Thoracic aorta (tissue), 2 donors: ENCODE measurements at regions not wholly inside any gene's neighbourhood (a gene's known extent, or its start where the extent isn't known, plus 50 kb on each side); places are given as distances from the start of the nearest gene placed in this dataset.

Experiments
- ATAC-seq: fragments of 150-250 bp; one replicate; pipeline ENCODE4 v1.8.0; 2017; ENCODE audit warnings: low read depth; ENCODE audit not compliant: insufficient number of reproducible peaks, low FRiP score
- DNase-seq: peaks from one replicate; pipeline ENCODE4 v3.0.0-alpha.2; 2020; ENCODE audit warnings: low spot score
- H3K27ac ChIP-seq, 2 donors: fragments of 200-600 bp; sonication (generic); 1 replicate in 1 of 2; 2 replicates in 1 of 2; pipeline ENCODE4 v1.5.1; 2016; ENCODE audit warnings: mild to moderate bottlenecking in 2 of 2, moderate library complexity in 2 of 2
- H3K27me3 ChIP-seq: fragments of 200-600 bp; sonication (generic); replicated peaks from 2 replicates; pipeline ENCODE4 v1.6.0; 2016; ENCODE audit warnings: mild to moderate bottlenecking; ENCODE audit not compliant: insufficient read depth
- H3K36me3 ChIP-seq: fragments of 200-600 bp; sonication (generic); one replicate; pipeline ENCODE4 v1.5.1; 2016
- H3K4me1 ChIP-seq, 2 donors: fragments of 200-600 bp; sonication (generic); 1 replicate in 1 of 2; 2 replicates in 1 of 2; pipeline versions ENCODE4 v1.5.1 to v1.6.0; 2016; ENCODE audit warnings: low read depth in 2 of 2, mild to moderate bottlenecking in 1 of 2; ENCODE audit not compliant: control insufficient read depth in 1 of 2
- H3K4me3 ChIP-seq: fragments of 200-600 bp; sonication (generic); 2 replicates; pipeline ENCODE4 v1.5.1; 2016; ENCODE audit warnings: mild to moderate bottlenecking
- H3K9me3 ChIP-seq: fragments of 200-600 bp; sonication (generic); 2 replicates; pipeline ENCODE4 v1.5.1; 2016
- TF ChIP-seq, protein P1 (sequence below): fragments of 200-600 bp; sonication (generic); IDR thresholded peaks from one replicate; pipeline ENCODE4 v1.5.1; 2019; ENCODE audit warnings: antibody characterized with exemption

DNA sequence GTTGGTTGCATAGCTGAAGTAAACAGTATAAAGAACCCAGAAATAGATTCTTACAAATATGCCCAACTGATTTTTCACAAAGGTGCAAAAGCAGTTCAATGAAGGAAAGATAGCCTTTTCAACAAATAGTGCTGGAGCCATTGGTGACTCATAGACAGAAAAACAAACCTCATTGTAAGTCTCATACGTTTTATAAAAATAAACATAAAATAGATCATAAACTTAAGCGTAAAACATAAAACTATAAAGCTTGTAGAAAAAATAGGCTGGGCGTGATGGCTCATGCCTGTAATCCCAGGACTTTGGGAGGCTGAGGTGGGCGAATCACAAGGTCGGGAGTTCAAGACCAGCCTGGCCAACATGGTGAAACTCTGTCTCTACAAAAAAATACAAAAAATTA lies 318.8 kb upstream of the IGFBP3 start:
- H3K9me3 ChIP-seq: no peaks in the 10 kb centered on the region
- H3K4me3 ChIP-seq: no peak overlapping the region
- H3K36me3 ChIP-seq: no peaks in the 10 kb centered on the region
- H3K27ac ChIP-seq: no peak overlapping the region
- TF ChIP-seq, protein P1, sequence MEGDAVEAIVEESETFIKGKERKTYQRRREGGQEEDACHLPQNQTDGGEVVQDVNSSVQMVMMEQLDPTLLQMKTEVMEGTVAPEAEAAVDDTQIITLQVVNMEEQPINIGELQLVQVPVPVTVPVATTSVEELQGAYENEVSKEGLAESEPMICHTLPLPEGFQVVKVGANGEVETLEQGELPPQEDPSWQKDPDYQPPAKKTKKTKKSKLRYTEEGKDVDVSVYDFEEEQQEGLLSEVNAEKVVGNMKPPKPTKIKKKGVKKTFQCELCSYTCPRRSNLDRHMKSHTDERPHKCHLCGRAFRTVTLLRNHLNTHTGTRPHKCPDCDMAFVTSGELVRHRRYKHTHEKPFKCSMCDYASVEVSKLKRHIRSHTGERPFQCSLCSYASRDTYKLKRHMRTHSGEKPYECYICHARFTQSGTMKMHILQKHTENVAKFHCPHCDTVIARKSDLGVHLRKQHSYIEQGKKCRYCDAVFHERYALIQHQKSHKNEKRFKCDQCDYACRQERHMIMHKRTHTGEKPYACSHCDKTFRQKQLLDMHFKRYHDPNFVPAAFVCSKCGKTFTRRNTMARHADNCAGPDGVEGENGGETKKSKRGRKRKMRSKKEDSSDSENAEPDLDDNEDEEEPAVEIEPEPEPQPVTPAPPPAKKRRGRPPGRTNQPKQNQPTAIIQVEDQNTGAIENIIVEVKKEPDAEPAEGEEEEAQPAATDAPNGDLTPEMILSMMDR: no peak
- H3K27me3 ChIP-seq: no peaks in the 10 kb centered on the region
- DNase-seq (no peak), ATAC-seq (no peak)
- no peaks in the 10 kb centered on the region for H3K4me1 ChIP-seq

DNA sequence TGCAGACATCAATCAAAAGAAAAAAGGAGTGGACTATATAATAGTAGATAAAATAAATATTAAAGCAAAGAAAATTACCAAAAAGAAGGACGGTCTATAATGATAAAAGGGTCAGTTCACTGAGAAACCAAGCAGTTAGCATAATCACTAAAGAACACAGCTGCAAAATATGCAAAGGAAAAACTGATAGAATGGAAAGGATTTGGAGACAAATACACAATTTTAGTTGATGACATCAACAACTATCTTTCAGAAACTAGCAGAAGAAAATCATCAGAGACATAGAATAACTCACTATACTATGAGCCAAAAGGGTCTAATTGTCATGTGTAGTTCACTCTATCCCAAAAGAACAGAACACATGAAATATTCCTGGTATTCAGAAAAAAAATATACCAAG lies 316.4 kb upstream of the IGFBP3 start:
- no peak for DNase-seq
- no peaks in the 10 kb centered on the region for H3K9me3 ChIP-seq
- no peak for ATAC-seq
- TF ChIP-seq, protein P1: no peak
- no peaks in the 10 kb centered on the region for H3K36me3 ChIP-seq
- no peaks in the 10 kb centered on the region for H3K4me1 ChIP-seq
- no peak overlapping the region for H3K4me3 ChIP-seq
- H3K27ac ChIP-seq: no peak overlapping the region
- no peaks in the 10 kb centered on the region for H3K27me3 ChIP-seq

DNA sequence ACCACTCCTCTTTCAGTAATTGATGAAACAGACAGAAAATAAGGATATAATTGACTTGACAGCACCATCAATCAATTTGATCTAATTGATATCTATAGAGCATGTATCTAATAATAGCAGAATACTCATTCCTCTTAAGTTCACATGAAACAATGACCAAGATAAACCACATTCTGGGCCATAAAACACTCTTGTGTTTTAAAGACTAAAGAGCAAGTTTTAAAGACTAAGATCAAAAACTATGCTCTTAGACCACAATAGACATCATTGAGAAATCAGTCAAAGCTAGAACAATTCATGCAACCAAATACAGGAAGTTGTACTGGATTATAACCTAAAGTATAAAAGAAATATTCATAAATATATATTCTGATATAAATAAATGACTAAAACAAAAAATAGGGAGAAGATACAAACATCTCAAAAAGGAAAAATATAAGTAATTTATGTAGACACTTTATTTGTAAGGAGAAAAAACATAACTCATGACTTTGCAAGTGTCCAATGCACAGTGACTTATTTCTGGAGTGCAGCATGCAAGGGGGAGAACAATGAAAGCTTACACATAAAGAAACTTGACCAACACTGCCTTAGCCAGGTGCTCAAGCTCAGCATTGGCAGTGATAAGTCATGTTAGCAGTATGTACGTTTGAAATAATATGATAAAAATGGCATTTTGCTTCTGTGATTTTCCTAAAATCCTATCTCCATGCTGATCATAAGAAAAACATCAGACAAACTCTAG lies 312.7 kb upstream of the IGFBP3 start:
- DNase-seq: no peak
- Histone ChIP-seq H3K4me3 (no peak overlapping the region), H3K27ac (no peak overlapping the region), H3K4me1 (no peaks in the 10 kb centered on the region), H3K9me3 (no peaks in the 10 kb centered on the region), H3K27me3 (no peaks in the 10 kb centered on the region), H3K36me3 (no peaks in the 10 kb centered on the region)
- no peak for ATAC-seq
- TF ChIP-seq, protein P1: no peak

DNA sequence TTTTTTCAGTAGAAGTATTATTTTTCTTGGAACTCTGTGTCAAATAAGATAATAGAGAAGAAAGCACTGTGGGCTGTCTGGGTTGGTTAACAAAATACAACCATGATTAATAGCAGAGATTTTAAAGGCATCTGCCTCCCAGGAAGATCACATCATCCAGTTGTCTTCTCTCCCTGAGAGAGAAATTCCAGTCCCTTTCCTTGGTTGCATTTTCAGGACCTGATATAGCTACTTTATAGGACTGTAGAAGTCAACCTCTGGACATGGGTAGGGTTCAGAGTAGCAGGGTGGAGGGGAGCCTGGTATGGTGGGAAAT lies 309.9 kb upstream of the IGFBP3 start:
- H3K27me3 ChIP-seq: no peaks in the 10 kb centered on the region
- no peaks in the 10 kb centered on the region for H3K36me3 ChIP-seq
- ATAC-seq (no peak), DNase-seq (no peak)
- H3K9me3 ChIP-seq: no peaks in the 10 kb centered on the region
- H3K4me3 ChIP-seq: no peak overlapping the region
- no peak overlapping the region for H3K27ac ChIP-seq
- no peaks in the 10 kb centered on the region for H3K4me1 ChIP-seq
- TF ChIP-seq, protein P1: no peak

DNA sequence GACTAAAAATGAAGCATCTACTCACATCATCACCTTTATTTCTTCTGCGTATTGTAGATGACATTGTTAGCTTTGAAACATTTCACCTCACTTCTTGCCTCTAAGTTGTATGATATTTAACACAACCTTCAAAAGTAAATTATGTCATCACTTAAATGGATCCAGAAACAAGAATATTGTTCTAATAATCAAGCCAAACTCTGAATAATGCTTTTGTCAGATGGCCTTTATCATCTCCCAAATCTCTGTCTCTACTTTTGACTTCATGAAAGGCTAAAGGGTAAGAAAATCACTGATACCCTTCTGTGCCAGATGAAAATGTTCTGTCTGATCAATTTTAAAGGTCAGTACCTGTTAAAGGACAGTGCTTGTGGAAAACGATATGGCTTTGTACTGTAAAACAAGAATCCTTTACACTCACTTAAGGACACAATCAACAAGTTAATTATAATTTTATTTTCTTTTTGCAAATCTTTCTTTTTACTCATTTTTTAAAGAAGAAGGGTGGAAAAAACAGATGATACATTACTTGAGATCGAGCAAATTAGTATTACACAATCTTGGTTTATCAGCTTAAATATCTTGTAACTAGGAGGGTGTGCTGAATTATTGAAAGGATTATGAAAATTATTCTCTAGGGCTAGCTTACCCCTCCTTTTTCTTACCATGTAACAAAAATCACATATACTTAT lies 309.4 kb upstream of the IGFBP3 start:
- TF ChIP-seq, protein P1: no peak
- Histone ChIP-seq H3K27me3 (no peaks in the 10 kb centered on the region), H3K36me3 (no peaks in the 10 kb centered on the region), H3K4me1 (no peaks in the 10 kb centered on the region), H3K27ac (no peak overlapping the region), H3K9me3 (no peaks in the 10 kb centered on the region), H3K4me3 (no peak overlapping the region)
- no peak for DNase-seq
- ATAC-seq: no peak
